Spleen (tissue), 7 donors: ENCODE measurements at regions not wholly inside any gene's neighbourhood (a gene's known extent, or its start where the extent isn't known, plus 50 kb on each side); places are given as distances from the start of the nearest gene placed in this dataset.

Experiments used
- CTCF ChIP-seq, 11 experiments: fragments of 200-600 bp in 7 of 11; fragments of 450-650 bp in 4 of 11; sonication (generic) in 4 of 11; IDR thresholded peaks in 8 of 11; conservative IDR thresholded peaks in 3 of 11; 1 replicate in 7 of 11; 2 replicates in 4 of 11; pipeline versions ENCODE4 v1.4.0 to v1.8.0; 2016 to 2021; ENCODE audit warnings: antibody characterized with exemption in 11 of 11, inconsistent platforms in 4 of 11, mild to moderate bottlenecking in 1 of 11
- POLR2A ChIP-seq, 3 donors: fragments of 450-650 bp; IDR thresholded peaks; one replicate each; pipeline ENCODE4 v1.5.1; 2017; ENCODE audit warnings: antibody characterized with exemption in 3 of 3, mild to moderate bottlenecking in 1 of 3
- donor health status: DM: no; HTN: no; CAD: no; lungs with moderate emphysema.
- donor health status: DM: no; HTN: no; CAD: no.
- donor health status: DM: no; HTN: no; CAD: no.

GRCh38 chr5:33277061-33277650 lies 163.6 kb upstream of the TARS1 start:
- no peak for TF ChIP-seq CTCF (IDR thresholded peaks at IDR 0.05 in 8 of 11, conservative IDR thresholded peaks at IDR 0.05 in 3 of 11)
- no peak for TF ChIP-seq POLR2A (IDR thresholded peaks at IDR 0.05)
